Suprapubic skin (tissue), 3 donors: ENCODE measurements at regions not wholly inside any gene's neighbourhood (a gene's known extent, or its start where the extent isn't known, plus 50 kb on each side); places are given as distances from the start of the nearest gene placed in this dataset.

Experiments used
- POLR2A ChIP-seq, 2 donors: fragments of 450-650 bp; IDR thresholded peaks; one replicate each; pipeline ENCODE4 v1.6.1; 2017; ENCODE audit warnings: antibody characterized with exemption in 2 of 2, mild to moderate bottlenecking in 2 of 2, moderate library complexity in 2 of 2
- TF ChIP-seq, protein P1 (sequence below), 2 donors: fragments of 200-600 bp in 1 of 2; fragments of 450-650 bp in 1 of 2; sonication (generic) in 1 of 2; IDR thresholded peaks; one replicate each; pipeline ENCODE4 v1.5.1; 2016 to 2019; ENCODE audit warnings: antibody characterized with exemption in 2 of 2, mild to moderate bottlenecking in 1 of 2, moderate library complexity in 1 of 2

GRCh38 chr20:24043294-24043693 lies 54.7 kb upstream of the GGTLC1 start:
- no peak for TF ChIP-seq POLR2A (IDR thresholded peaks at IDR 0.05)
- TF ChIP-seq, protein P1, sequence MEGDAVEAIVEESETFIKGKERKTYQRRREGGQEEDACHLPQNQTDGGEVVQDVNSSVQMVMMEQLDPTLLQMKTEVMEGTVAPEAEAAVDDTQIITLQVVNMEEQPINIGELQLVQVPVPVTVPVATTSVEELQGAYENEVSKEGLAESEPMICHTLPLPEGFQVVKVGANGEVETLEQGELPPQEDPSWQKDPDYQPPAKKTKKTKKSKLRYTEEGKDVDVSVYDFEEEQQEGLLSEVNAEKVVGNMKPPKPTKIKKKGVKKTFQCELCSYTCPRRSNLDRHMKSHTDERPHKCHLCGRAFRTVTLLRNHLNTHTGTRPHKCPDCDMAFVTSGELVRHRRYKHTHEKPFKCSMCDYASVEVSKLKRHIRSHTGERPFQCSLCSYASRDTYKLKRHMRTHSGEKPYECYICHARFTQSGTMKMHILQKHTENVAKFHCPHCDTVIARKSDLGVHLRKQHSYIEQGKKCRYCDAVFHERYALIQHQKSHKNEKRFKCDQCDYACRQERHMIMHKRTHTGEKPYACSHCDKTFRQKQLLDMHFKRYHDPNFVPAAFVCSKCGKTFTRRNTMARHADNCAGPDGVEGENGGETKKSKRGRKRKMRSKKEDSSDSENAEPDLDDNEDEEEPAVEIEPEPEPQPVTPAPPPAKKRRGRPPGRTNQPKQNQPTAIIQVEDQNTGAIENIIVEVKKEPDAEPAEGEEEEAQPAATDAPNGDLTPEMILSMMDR (IDR thresholded peaks at IDR 0.05), result no peak
